GM19035 (cell line): ENCODE measurements at regions not wholly inside any gene's neighbourhood (a gene's known extent, or its start where the extent isn't known, plus 50 kb on each side); places are given as distances from the start of the nearest gene placed in this dataset.
A peak's percentile ranks its signal among the peaks of the same experiment; 100 is the strongest.

Source experiments
- ATAC-seq: cut with Tn5 transposase; IDR thresholded peaks from one replicate; pipeline ENCODE4 v1.9.1; 2021; ENCODE audit not compliant: unreplicated experiment

DNA sequence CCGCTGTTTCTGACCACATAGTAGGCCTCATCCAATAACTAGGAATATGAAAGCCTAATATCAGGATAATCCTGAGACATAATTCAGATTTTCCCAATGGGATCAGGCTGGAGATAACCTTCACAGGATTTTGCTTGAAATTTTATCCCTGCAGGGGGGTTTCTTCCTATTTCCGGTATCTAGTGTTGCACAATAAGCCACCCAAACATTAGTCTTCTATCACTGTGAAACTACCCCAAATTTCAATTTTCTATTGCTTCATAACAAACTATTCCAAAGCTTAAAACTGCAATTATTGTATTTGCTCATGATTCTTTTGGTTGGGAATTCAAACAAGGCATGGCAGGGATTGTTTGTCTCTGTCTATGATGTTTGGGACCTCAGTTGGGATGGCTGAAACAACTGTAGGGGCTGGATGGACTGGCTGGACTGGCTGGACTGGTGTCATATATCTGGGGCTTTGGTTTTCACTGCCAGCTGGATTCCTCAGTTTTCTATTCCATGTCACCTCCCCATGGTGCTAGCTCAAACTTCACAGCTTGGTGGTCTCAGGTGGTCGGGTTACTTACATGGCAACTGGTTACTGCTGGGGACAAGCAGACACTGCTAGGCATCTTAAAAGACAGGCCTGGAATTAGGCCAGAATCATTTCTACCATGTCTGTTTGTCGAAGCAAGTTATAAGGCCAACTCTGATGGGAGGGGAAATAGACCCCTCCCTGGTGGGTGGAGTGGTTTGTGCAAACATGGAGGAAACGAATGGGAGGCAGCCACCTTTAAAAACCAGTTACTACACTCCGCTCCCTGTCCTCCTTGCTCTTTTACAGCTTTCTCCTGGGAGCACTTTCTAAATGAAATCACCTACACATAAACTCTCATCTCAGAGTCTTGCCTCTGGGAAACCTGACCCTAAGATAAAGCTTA is 88.2 kb upstream of the STT3B start:
- ATAC-seq, result no peak

DNA sequence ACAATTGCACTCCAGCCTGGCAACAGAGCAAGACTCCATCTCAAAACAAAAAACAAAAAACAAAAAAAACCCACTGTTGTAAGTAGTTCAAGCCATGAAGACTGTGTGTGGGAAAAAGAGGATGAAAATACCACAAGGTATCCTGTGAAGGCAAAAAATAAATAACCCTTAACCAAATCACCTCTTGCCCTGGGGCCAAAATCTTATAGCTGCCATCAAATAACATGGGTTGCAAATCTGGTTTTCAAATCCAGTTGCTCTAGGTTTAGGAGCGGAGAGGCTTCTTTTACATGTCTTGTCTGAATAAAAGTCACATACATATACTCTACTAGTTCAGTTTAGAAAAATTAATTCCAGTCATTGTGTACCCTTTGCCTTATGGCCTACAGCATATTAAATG is 87.0 kb upstream of the STT3B start:
- ATAC-seq, result no peak

DNA sequence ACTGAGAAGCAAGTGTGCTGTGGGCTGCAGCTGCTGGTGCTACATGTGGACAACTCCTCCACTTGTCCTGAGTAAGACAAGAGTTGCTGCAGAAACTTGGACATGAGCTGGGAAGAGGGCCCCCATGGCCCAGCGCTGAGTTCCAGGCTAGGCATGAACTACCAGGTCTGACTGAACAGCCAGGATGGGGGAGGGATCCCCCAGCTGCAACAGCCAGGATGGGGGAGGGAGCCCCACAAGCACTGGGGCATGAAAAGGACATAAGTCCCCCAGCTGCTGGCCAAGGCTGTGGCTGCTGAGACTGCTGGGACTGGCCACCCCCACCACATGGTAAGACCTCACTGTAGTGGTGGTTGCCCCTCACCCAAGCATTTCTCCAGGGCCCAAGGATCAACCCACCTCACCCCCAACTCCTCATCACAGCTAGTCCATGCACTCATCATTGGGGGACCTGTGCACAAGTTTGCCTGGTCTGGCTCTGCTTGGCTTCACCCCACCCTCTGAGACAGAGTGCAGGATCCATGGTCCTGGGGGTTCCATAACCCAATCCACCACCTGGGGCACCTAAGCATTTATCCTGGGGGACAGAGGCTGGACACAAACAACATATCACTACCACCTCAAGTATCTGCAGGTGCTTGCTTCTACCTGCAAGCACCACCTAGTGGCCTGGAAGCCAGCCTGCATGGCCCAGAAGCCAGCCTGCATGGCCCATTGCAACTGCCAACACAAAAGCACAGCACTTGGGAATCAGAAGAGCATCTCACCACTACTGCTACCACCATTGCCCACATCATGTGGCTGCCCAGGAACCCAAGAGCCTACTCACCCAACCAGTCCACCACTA is 84.5 kb upstream of the STT3B start:
- peak; percentile 68 for ATAC-seq

DNA sequence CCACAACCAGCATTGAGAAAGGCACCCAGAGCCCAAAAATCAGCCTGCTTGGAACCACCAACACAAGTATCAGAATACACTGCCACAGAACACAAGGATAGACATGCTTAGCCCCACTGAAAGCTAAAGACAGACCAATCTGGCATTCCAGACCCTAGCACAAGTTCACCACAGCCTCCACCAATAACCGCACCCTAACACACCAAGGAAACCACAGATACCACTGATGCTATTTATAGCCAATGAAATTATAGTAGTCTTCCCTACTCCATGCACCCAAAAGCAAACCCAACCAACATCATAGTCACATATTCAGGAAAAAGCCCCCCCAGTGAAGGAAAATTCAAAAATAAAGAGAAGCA is 83.9 kb upstream of the STT3B start:
- ATAC-seq, result peak; percentile 25

DNA sequence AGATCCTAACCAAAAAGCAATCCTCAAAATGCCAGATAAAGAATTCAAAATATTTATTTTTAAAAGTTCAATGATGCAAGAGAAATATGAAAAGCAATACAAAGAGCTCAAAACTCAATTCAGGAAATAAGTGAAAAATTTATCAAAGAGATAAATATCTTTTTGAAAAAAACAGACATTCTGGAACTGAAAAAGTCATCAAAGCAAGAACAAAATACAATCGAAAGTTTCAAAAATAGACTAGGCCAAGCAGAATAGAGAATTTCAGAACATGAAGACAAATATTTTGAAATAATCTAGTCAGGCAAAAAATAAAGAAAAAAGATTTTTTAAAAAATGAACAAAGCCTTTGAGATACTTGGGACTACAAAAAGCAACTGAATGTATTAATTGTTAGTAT is 83.4 kb upstream of the STT3B start:
- no peak for ATAC-seq

DNA sequence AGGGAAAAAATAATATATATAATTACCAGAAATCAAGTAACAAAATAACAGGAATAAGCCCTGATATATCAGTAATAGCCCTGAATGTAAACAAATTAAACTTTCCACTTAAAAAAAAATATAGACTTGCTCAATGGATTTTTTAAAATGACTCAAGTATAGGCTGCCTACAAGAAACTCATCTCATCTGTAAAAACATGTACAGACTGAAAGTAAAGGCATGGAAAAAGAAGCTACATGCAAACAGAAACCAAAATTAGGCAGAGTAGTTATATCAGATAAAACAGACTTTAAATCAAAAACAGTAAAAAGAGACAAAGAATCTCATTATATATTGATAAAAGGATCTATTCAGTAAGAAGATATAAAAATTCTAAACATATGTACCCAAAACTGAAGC is 82.4 kb upstream of the STT3B start:
- no peak for ATAC-seq

DNA sequence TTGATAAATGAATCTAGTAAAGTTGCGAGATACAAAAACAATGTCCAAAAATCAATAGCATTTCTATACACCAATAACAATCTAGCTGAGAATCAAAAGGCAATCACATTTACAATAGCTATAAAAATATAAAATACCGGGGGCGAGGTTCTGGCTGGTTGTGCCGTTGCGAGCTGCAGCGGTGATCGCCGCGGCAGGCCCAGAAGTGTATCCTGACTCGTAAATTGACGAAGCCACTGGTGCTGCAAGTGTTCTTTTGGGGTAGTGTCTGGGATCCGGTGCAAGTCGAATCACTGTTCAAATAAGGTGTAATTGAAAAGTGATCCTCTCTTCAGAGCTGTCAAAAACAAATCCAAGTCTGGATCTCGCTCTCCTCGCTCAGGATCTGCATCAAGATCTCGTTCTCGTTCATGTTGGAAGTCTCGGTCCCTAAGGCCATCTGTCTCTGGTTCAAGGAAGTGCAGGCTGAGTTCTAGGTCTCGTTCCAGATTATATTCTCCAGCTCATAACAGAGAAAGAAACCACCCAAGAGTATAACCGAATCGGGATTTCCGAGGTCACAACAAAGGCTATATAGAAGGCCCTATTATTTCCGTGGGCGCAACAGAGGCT is 80.1 kb upstream of the STT3B start:
- ATAC-seq, result no peak

DNA sequence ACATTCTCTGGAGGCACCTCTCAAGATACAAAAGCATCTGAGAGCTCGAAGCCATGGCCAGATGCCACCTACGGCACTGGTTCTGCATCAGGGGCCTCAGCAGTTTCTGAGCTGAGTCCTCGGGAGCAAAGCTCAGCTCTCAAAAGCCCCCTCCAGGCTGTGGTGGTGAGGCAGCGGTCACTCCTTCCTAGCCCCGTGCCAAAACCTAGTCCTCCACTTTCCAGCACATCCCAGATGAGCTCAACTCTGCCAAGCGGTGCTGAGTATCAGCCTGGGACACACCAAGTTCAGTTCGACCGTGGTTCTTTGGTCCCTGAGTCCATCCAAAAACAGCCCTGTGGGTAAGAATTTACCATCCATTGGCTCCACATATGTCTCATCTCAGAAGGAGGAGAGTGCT is 79.3 kb upstream of the STT3B start:
- no peak for ATAC-seq

DNA sequence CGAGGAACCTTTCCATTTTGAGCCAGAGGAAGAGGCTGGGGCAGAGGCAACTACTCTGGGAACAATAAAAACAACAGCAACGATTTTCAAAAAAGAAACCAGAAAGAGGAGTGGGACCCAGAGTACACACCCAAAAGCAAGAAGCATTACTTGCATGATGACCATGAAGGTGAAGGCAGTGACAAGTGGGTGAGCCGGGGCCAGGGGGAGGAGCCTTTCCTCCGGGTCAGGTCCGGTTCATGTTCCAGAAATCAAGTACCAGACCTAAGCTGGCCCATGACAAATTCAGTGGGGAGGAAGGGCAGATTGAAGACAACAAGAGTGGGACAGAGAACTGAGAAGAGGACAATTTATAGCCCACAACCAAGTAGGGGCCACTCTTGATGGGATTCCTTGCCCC is 77.2 kb upstream of the STT3B start:
- ATAC-seq, result no peak

DNA sequence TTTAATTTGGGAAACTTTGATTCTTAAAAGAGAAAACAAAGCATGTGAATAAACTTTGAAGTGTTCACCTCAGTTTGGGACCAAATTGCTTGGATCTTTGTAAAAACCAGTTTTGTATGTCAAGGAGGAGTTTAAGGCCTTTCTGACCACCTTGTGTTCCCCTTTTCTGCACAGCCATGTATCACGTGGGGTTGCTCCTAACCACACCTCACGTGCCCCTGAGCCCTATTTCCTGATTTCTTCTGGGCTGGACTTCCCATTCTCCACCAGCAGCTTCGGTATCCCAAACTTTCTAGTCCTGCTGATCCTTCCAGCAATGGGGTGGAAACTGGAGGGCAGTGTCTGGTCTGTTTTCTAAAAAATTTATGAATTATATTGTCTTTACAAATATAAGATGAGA is 76.4 kb upstream of the STT3B start:
- no peak for ATAC-seq

DNA sequence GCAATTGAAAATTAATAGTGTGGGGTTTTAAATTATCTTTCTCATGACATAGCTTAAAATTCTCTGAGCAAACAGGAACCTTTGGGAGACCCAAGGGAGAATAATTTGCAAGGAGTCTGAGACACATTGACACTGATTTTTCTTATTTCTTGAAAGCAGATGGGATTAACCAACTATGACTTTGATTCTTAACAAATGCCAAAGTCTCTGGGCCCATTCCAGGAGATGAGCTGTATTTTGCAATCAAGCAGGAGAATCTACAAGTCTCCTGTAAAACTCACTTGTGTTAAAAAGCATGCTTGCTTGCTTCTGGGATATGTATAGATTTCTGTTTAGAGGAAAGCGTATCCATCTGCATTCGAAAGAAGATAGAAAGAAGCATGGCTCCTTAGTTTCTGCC is 71.3 kb upstream of the STT3B start:
- ATAC-seq, result no peak

DNA sequence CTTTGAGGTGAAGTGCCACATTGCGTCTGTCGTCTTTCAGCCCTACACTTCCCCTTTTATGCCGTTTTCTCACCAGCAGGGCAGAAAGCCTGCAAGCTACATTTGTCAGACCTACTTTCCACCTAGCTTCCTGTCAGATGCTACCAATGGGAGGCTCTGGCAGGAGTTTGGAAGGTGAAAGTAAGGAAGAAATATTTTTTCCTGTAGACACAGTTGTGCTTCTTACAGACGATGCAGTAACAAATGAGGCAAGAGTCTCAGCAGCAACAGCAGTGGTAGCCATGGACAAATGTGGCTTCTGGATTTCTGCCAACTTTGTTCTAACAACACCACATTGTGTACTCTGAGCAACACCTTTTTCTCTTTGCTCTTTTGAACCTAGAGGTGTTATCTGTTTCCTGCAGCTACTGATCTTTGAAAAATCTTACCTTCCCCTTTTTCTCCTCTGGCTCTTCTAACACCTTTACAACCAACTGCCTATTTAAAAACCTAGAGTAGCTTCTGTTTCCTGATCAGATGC is 70.6 kb upstream of the STT3B start:
- peak; percentile 87 for ATAC-seq

DNA sequence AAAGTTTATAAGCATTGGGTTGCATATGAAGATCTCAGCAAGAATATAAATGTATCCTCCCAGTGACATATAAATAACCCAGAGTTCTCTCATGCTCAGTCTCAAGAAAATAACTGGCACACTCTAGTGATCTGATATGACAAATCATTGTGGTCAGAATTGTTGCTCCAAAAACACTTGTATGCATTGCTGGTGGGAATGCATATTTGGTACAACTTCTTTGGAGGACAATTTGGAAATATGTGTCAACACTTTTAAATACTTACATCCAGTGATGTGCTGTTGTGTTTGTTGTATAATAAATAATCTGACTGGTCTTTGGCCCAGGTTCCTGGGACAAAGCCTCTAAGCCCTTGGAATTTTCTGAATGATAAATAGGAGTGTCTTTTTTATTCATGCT is 66.7 kb upstream of the STT3B start:
- ATAC-seq, result no peak

DNA sequence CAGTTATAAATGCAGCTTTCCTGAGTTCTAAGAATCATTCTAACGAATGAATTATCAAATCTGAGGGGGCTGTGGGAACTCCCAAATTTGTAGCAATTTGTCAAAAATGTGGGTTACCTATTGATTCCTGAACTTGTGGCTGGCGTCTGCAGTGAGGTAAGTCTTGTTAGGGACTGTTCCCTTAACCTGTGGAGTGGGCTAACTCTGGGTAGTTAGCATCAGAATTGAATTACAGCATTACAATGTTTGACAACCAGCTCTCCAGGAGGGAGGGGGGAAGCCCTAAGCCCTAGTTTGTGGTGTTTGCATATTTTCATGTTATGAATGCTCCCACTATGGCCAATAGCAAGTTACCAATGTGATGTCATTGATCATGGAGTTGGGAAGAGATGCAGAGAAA is 65.9 kb upstream of the STT3B start:
- no peak for ATAC-seq

DNA sequence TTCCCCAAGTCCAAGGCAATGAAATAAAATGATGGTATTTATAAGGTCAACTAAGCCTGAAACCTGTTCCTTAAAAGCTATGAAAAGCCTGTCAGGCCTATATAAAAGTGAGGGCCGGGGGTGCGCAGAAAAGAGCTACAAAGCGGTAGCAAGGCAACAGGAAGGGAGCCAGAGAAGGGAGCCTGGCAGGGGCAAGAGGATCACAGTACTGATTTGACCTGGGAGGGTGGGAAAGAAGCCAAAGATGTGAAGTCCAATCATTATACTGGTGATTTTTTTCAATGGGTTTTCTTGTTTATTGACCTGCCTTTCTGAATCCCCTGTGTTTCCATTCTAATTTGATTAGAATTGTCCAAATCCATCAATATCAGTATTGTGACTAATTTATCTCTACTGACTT is 64.3 kb upstream of the STT3B start:
- ATAC-seq, result no peak

DNA sequence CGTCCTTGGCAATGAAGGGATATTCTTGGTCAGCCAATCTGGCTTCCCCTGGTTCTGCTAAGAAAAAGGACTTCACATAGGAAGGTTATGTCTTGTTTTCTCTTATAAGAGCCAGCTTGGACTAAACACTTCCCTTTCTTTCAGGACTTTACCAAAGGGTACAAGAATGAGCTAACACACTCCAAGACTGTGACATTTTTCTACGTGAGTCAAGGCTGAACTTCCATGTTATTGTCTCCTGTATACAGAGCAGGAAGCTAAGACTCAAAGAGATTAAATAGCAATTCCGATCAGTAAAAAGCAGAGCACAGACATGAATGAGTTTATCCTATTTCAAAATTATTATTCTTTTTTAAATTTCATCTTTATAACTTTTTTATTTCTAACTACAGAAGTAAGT is 63.3 kb upstream of the STT3B start:
- no peak for ATAC-seq

DNA sequence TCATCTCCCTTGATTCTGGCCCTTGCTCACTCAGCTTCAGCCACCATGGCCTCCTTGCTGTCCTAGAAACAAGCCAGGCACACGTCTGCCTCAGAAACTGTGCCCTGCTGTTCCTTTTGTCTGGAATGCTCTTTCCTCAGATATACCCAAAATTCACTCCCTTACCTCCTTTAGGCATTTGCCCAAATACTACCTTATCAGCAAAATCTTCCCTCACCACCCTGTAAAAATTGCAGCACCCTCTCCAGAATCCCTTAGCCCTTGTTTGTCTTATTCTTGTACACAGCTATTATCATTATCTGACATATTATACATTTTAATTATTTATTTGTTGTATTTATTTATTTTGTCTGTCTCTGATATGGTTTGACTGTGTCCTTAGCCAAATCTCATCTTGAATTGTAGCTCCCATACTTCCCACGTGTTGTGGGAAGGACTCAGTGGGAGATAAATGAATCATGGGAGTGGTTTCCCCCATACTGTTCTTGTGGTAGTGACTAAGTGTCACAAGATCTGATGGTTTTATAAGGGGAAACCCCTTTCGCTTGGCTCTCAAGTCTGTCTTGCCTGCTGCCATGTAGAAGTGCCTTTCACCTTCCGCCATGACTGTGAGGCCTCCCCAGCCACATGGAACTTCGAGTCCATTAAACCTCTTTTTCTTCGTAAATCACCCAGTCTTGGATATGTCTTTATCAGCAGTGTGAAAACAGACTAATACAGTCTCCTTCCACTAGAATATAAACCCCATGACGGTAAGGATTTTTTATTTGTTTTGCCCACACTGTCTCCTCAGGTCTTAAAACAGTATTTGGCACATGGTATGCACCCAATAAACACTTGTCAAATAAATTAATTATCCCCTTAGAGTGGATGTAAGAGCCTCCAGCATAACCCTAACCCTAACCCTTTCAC is 60.0 kb upstream of the STT3B start:
- no peak for ATAC-seq

DNA sequence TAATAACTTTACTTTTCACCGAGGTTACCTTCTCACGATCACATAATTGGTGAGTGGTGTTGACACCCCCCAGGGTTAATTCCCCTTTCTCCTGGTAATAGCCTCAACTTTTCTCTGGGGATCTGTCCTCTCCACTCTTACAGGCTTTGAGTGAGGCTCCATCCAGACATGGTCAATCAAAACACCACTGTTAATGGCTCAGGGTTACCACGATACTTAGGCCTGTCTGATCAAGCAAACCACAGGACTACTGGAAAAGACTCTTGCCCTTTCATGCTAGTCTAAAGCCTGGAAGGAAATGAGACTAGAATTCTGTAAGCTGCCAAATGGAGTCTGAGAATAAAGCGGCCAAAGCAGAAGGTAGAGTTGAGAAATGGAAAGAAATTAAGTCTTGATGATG is 56.5 kb upstream of the STT3B start:
- no peak for ATAC-seq

DNA sequence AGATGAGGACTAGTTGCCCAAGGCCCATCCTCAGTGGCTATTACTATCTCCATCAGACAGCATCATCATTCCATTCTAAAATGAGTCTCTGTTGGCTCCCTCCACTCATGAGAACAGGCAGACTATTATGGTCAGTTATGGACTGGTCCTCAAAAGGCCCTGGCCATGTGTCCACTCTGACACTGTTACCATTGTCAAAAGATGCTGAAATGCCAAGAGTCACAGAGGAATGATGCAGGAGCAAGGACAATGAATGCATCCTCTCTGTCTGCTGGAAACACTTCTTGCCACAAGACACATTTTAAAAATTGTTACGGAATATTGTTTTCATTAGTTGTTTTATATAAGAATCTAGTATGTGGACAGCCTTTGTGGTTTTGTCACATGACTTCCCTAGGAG is 53.3 kb upstream of the STT3B start:
- no peak for ATAC-seq

DNA sequence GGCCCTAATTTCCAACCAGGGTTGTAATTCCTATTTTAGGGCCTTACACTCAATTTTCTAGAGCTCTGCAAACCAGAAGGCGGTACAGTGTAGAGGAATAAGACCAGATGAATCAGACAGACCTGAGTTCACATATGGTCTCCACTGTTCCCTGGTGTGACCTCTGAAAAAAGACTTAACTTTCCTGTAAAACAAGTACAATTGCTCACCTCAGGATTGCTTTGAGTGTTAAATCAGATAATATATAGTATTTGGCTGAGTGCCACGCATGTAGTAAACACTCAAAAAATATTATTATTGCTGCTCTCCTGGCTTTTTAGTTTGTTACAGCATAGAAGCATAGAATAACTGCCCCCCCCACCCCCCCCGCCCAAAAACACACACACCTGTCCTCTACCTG is 51.0 kb upstream of the STT3B start:
- ATAC-seq, result no peak
